ENCODE measurements at regions not wholly inside any gene's neighbourhood (a gene's known extent, or its start where the extent isn't known, plus 50 kb on each side); places are given as distances from the start of the nearest gene placed in this dataset.
A peak's percentile ranks its signal among the peaks of the same experiment; 100 is the strongest.

DNA sequence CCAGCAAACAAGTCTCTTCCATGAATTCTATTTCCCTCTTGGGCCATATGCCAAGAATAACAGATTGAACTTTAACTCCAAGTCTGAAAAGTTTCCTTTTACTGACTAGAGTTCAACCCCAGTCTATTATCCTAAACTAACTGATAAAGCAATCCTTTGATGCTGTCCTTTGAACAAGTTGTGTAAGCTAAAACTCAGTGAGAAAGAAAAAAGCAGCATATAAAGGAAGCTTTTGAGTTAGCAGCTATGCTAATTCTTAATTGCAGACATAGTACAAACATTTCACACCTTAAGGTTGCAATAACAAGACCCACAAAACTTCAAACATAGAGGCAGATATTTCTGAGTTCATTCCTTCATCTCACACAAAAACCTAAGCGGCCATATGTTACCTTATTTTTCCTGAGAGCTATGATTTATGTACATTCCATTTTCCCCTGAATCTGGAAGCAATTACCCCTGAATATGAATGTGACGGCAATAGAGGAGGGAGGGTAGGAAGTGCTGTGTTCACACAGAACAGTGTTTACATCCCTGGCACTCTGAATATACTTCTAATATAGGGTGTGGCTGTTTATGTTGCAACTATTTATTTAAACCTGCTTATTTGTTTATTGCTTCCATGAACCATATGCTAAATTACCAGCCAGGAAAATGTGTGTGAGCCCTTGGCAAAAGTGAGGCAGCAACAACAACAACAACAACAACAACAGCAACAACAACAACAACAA is 180.6 kb downstream of the IRS1 start:
- DNase-seq: no peak

DNA sequence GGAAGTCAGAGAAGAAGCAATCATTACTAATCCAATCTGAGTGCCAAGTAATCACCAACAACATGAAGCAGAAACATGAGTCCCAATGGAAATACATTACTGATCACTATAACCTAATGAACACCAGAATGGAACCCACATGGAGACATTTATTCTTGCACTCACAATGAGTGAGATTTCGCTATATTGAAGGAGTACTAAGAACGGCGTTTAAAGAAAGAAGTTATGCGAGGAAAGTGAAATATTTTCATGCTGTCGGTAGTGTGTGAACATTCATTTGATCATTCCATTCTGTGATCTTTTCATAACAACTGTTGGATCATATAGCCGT is 181.1 kb downstream of the IRS1 start:
- DNase-seq: no peak

DNA sequence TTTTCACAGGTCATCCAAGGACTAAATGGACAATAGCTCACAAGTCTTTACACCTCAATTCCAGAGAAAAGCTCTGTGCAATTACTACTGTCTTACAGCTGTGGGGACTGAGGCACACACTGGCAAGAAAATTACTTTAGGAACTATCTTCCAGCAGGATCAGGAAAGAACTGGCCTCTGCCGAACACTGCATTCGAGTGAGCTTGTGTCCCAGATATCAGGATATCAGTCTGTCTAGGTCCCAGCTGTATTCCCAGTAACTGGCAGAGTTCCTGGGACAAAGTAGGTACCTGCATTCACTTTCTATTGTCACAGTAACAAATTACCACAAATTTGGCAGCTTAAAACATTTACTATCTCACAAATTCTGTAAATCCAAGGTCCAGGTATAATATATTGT is 183.7 kb downstream of the IRS1 start:
- DNase-seq: no peak

DNA sequence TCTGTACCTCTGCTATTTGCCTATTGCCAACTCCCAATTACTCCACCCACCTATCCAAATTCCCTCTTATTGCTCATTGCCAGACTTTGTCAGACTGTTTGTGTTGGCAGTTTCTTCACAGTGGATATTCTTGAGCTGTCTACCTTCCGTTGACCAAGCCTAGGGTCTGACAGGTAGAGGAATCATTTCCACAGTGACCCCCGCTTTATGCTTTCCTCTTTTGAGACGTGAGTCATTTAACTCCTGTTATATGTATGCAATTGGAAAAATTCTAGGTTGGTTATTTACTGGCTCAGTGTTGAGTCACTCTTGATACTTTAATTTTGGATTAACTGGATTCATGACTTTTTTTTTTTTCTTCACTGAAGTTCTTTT is 187.7 kb downstream of the IRS1 start:
- no peak for DNase-seq

DNA sequence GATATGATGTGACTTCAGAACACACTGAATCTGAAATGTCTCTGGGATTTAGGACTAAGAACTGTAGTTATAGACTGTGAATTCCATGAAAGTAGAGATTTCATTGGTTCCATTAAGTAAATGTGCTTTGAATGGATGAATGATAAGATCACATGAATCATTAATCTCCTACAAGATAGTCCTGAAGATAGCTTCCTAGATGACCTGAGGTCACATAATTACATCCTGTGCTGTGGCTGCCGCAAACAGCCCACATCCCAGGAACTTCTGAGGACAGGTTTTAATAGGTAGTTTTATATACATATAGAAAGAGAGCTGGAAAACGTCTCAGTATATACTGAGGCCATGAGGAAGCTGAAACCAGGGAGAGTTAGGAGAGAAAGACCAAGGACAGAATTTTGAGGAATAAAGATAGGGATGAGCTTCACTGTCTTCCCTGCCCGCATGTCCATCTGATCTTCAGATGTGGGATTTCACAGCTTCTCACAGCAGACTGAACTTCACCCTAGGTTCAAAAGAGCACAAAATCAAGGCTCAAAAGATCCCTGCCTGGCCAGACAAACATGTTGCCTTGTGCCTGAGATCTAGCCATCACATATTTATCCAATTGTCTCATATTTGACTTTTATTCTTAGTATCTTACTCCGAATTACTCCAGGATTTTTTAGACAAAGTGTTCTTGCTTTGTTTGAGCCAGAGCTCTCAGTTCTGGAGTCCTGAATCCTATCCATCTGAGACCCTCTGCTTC is 188.2 kb downstream of the IRS1 start:
- DNase-seq: no peak

DNA sequence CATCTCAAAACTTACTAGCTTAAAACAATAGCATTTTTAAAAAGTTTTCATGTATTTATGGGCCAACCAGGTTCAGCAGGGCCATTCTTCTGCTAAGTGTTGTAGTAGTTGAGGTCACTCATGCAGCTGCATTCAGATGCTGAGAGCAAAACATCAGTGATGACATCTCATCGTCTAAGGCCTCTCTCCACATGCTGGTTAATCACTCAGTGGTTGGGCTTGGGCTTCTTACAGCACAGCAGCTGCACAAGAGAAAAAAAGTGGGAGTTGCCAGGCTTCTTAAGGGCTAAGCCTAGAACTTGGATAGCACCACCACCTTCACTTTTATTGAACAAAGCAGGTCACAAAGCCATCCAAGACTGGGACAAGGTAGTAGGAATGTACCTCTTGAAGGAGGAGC is 190.3 kb downstream of the IRS1 start:
- no peak for DNase-seq

DNA sequence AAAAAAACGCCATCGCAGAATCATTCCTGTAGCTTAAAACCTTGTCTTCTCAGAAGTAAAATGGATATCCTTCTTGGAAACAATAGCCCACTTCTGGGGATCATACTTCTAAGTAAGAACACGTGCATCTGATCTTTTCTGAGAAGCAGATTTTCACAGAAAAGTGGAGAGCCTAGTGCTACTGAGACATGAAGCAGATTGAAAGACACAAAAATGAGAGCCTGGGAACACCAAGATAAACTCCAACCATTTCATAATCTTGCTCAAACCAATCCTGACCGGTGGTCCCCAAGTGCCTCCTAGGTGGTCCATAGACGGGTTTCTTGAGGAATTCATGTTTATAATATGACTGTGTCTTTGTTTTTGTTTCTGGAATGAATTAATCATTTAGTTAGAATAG is 191.2 kb downstream of the IRS1 start:
- no peak for DNase-seq

DNA sequence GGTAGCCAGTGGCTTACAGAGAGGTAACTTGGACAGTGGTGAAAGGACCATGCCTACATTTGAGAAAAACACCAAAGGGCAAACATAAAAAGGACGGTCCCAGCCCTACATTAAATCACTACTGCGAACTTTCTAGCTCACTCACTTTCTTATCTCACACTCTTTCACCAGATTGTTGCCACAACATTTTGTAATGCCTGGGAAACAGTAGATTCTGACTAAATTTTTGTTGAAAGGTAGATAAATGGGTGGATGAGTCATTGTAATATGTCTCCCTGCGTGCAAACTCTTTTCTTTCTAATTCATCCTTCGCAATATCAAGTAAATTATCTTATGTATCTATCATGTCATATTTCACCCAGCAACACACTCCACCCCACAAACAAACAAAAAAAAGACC is 192.2 kb downstream of the IRS1 start:
- DNase-seq: no peak

DNA sequence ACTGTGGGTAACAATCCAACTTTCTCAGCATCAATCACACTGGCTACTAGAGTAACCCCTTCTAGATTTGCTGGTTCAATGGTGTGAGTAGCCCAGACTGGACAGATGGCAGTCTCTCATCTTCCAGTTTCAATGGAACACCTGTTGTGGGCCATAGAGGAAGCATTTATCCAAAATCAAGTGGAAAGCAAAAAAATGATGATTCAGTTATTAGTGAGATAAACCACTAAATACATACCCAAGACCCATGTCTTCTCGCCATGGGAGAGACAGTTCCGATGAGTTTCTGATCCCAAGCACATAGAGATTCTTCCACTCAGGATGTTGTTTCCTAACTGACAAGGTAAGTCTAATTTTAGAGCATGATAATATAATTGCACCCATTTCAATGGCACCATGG is 194.0 kb downstream of the IRS1 start:
- no peak for DNase-seq

DNA sequence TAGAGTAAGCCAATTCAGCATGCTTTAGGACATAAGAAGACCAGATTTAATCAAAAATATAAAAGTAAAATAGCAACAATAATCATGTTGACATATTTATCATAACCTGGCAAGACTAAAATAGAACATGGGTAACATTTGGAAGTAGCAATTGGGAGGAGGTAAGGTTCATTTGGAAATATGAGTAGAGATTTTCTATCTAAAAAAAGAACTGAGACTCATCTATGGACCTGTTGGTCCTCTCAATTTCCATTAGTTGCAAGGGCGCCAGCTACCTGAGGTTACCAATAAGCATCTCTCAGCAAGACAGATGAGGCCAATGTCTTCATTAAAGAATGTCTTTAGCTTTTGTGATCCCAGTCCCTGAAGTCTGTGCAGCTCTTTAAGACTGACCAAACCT is 196.0 kb downstream of the IRS1 start:
- DNase-seq: no peak

DNA sequence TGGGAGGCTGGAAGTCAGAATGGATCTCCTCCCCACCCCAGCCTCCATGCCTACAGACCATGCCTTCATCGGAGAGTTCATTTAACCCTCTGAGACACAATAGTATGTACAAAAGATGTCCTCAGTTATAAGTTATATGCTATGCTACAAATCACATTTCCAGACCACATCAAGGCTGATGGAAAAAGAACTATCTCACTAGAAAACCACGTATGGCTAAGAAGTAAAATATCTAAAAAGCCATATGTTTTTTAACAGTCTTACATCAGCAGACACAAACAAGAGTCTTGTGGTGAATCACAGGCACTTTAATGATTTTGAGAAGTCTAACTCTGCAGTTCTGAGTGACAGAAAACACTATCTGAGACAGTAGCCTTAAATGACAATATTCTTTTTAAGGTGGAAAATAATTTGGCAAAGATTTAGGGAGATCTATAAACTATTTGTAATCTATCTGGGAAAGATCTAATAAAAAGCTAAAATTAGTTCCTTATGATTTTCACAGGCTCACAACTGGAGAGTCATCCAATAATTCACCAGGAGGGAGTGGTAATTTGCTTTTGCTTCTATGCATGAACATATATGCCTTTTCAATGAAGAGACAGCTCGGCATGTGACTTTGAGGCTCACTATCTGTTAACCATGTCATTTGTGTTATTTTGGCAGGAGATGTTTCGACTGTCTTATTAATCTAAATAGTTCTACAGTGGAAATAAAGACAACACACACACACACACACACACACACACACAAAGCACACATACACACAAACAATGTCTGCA is 197.5 kb downstream of the IRS1 start:
- no peak for DNase-seq

DNA sequence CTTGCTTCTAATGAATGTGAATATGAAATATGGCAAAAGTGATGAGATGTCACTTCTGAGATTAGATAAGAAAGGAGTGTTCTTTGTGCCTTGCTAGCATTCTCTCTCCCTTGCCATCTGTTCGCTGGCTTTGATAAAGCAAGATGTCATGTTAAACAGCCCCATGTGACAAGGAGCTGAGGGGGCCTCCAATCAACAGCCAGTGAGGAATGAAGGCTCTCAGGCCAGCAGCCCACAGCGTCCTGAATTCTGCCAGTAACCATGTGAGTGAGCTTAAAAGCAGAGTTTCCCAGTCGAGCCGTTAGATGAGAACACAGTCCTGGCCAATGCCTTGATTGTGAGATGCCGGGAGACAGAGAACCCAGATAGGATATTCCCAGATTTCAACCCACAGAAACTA is 198.8 kb downstream of the IRS1 start:
- DNase-seq: no peak

DNA sequence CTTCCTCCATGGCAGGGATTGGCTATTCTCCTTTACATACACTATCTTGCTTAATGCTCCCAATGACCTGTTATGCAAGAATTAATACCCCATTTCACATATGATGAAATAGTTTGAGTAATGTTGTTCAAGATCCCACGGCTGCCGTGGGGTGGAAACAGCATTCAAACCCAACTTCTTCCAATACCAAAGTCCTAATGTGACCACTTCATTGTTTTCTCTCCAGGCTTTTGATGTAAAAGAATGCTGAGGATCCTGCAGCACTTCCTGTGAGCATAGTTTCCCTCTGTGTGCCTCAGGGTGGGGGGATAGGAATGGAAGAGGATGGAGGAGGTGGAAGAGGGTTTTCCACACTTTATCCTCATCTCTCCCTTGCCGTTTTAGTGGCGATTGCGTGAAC is 199.4 kb downstream of the IRS1 start:
- peak; percentile 58 for DNase-seq

DNA sequence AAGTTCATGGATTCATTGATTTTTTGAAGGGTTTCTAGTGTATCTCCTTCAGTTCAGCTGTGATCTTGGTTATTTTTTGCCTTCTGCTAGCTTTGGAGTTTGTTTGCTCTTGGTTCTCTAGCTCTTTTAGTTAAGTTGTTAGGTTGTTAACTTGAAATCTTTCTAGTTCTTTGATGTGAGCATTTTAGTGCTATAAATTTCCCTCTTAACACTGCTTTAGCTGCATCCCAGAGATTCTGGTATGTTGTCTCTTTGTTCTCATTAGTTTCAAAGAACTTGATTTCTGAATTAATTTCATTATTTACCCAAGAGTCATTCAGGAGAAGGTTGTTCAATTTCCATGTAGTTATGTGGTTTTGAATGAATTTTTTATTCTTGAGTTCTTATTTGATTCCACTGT is 210.6 kb downstream of the IRS1 start:
- no peak for DNase-seq

DNA sequence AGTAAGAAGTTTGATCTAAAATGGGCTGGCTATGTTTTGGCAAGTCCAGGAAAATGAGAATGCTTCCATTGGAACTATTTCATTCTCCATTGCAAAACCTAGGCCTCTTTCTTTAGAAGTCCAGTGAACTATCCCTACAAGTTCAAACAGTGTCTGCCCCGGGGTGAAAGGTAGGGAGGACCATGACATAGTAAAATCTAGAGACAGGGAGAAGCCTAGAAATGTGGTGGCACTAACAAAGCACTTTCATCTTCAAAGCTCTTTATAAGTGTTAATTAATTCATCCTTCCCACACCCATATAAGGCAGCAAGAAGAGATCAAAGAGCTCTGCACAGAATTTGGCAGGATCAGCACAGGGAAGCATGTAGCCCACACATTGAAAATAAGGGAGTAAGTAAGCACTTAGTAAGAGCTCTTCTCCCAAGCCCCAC is 214.5 kb downstream of the IRS1 start:
- DNase-seq: no peak

DNA sequence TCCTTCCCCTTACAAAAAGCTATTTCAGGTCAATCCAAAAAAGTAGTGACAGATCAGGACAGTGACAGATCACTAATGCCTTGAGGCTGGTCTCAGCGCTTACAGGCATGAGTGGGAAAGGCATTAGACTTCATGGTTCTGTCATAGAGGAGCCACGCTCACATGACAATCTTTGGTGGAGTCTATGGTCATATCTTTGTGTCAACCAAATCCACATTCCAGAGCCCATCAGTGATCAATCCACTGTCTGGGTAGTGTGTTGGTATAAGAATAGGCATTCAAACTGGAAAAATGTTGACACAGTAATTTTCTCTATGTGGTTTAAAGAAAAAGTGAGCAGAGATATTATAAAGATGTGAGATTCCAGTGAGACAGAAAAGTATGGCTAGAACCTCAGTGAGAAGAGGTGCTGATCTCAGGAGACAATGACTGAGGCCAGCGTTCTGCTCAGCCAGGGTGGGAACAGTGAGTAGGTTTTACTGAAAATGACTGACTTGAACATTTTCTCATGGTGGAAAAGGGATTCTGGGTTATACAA is 215.0 kb downstream of the IRS1 start:
- no peak for DNase-seq

DNA sequence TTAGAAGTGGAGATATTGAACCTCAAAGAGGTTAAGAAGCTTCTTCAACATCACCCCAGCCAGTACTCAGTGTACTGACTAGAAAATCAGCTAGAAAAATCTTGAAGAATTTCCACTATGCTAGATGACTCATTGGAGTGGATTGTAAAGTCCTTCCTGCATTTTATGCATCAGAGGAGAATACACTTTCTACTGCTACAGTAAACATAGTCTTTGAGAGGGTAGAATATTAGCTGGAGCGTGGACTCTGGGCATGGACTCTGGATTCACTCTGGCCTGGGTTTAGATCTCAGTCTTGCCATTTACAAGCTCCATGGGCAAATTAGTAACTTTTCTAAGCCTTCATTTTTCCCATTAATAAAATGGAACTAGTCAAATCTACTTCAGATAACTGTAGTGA is 215.9 kb downstream of the IRS1 start:
- DNase-seq: no peak

DNA sequence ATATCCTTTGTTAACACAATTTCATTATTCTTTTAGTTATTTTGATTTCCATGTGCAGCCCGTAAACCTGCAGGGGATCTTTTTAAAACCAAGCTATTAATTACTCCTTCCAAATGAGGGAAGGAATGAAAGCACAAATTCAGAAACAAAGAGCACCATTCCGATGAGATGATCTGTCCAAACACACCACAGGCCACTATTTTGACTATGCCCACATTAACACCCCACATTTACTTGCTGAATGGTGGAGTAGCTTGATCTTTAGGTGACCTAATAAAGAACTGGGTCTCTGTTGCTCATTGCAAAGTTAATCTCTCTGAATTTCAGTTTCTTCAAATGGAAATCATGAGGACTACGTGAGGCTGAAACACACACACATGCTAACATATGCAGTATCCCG is 218.0 kb downstream of the IRS1 start:
- DNase-seq: no peak

DNA sequence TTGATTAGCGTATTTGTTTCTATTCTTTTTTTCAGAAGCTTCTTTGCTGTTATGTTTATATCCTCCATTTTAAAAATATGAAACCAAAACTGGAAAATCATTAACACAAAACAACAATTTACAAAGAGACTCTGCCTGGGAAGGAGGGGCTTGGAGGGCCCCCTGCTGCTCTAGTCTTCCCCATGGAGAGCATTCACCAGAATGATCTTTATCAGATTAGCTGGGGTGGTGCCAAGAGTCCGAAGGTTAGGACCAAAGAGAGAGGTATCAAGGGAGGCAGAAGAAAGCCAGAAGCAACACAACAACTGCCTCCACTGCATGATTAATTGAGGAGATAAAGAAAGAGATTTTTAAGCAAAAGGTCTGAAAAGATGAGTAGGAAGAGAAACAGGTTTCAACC is 218.6 kb downstream of the IRS1 start:
- DNase-seq: no peak

DNA sequence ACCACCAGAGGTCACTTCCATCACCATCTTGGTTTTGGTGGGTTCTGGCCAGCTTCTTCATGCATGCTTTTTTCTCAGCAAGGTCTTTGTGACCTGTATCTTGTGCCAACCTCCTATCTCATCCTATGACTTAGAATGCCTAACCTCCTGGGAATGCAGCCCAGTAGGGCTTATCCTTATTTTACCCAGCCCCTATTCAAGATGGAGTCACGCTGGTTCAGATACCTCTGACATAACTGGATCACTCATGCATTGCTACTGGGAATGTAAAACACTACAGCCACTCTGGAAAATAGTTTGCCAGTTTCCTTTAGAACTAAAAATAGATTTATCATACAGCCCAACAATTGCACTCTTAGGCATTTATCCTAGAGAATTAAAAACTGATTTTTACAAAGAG is 219.2 kb downstream of the IRS1 start:
- no peak for DNase-seq

DNA sequence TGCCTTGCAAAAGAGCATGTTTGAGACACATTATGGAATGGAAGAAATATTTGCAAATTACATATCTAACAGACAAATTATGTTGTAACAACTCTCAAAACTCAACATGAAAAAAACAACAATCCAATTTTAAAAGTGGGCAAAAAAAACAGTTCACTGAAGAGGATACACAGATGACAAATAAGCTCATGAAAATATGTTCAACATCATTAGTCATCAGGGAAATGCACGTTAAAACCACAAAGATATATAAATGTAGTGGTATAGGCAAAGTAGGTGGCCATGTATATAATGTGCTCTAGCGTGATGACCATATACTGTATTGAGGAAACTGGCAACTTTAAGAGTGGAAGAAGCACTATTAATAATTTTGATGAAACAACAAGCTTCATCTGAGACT is 220.1 kb downstream of the IRS1 start:
- DNase-seq: no peak

DNA sequence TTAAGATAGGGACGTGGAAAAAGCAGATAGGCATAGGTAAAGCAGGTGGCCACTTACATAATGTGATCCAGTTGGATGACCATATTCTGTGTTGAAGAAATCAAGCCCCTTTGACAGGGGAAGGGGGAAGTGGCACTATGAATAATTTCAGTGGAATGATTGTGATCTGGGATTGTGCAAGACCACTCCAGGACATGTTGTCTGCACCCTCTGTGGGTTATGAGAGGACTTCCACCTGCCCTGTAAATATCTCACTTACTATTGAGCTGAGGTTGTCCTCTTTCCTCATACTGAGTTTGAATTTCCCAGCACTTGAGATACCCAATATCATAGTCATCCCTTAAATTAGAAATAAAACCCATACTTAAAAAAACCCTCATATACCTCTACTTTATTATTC is 220.7 kb downstream of the IRS1 start:
- DNase-seq: no peak

DNA sequence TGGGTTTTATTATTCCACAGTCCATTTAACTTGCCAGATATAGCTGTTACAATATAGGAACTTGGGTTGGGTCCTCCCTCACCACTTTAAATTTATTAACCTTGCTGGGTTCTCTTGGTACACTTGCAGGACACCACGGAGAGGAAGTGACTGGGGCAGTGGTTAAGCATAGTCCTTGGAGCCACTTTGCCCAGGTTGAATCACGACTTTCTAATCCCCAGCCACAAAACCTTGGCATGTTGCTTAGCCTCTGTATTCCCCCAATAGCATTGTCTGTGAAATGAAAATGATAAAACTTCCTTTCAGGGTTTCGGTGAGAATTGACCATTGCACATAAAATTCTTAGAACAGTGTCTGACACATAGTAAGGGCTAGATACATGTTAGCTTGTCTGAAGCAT is 221.2 kb downstream of the IRS1 start:
- DNase-seq: no peak

DNA sequence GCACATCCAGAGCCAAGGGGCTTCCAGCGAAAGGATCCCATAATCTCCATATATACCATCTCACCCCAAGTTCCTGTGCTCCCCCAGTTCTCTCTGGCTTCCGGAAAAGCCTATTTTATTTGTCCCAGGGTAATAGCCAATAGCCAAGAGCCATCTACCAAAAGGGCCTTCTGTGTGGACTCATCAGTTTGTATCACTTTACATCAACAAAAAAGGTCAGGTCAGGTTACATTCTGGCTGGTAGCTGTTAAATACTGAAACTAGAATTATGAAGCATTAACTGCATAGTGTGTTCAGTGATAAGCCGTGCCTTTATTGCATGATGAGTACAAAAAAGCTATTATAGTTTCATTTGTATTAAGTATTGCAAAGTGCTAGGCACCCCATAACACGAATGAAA is 223.7 kb downstream of the IRS1 start:
- no peak for DNase-seq

Measured in islet precursor cell (in vitro differentiated cells).